ENCODE measurements at regions not wholly inside any gene's neighbourhood (a gene's known extent, or its start where the extent isn't known, plus 50 kb on each side); places are given as distances from the start of the nearest gene placed in this dataset.
"Not testable (repeated sequence)": the region's sequence is repeated elsewhere in the genome, so short reads cannot be mapped to it uniquely, and the experiment has no call there.

GRCh38 chr18:15060279-15060880 is 312.4 kb downstream of the ANKRD30B start:
- Histone ChIP-seq H3K4me3 (ENCODE audit: insufficient read depth, low read length, poor library complexity, severe bottlenecking) (peak overlapping the region; percentile 12), H3K4me2 (ENCODE audit: low read depth, low read length, poor library complexity, severe bottlenecking) (peak overlapping the region; percentile 49)
- not testable (repeated sequence) for H3F3A ChIP-seq (ENCODE audit: insufficient read depth); H3K27ac ChIP-seq (ENCODE audit: low read depth, low read length); H3K36me3 ChIP-seq (ENCODE audit: low read length); H3K79me2 ChIP-seq (ENCODE audit: insufficient read depth, low read length); H3K9me3 ChIP-seq (ENCODE audit: insufficient read depth, low read length); H4K20me1 ChIP-seq (ENCODE audit: low read depth, low read length); H3K9me2 ChIP-seq (replicated peaks; ENCODE audit: insufficient read depth, low read length); H3K9ac ChIP-seq (ENCODE audit: low read length); H2AFZ ChIP-seq (ENCODE audit: low read depth, low read length, severe bottlenecking); H3K27me3 ChIP-seq (ENCODE audit: low read length)

GRCh38 chr18:15061289-15061896 is 313.4 kb downstream of the ANKRD30B start:
- not testable (repeated sequence) for H4K20me1 ChIP-seq (ENCODE audit: low read depth, low read length); H3K9me2 ChIP-seq (replicated peaks; ENCODE audit: insufficient read depth, low read length); H3K36me3 ChIP-seq (ENCODE audit: low read length); H3F3A ChIP-seq (ENCODE audit: insufficient read depth); H3K27ac ChIP-seq (ENCODE audit: low read depth, low read length); H3K27me3 ChIP-seq (ENCODE audit: low read length); H3K79me2 ChIP-seq (ENCODE audit: insufficient read depth, low read length); H3K4me2 ChIP-seq (ENCODE audit: low read depth, low read length, poor library complexity, severe bottlenecking); H2AFZ ChIP-seq (ENCODE audit: low read depth, low read length, severe bottlenecking); H3K9ac ChIP-seq (ENCODE audit: low read length); H3K9me3 ChIP-seq (ENCODE audit: insufficient read depth, low read length); H3K4me3 ChIP-seq (ENCODE audit: insufficient read depth, low read length, poor library complexity, severe bottlenecking)

GRCh38 chr18:15066434-15066833 is 318.5 kb downstream of the ANKRD30B start:
- H4K20me1 ChIP-seq (ENCODE audit: low read depth, low read length); H3K4me3 ChIP-seq (ENCODE audit: insufficient read depth, low read length, poor library complexity, severe bottlenecking); H3K36me3 ChIP-seq (ENCODE audit: low read length); H2AFZ ChIP-seq (ENCODE audit: low read depth, low read length, severe bottlenecking); H3K9ac ChIP-seq (ENCODE audit: low read length); H3K27ac ChIP-seq (ENCODE audit: low read depth, low read length); H3K9me2 ChIP-seq (replicated peaks; ENCODE audit: insufficient read depth, low read length); H3K9me3 ChIP-seq (ENCODE audit: insufficient read depth, low read length); H3F3A ChIP-seq (ENCODE audit: insufficient read depth); H3K79me2 ChIP-seq (ENCODE audit: insufficient read depth, low read length); H3K27me3 ChIP-seq (ENCODE audit: low read length); H3K4me2 ChIP-seq (ENCODE audit: low read depth, low read length, poor library complexity, severe bottlenecking): not testable (repeated sequence)

GRCh38 chr18:15071311-15071710 is 323.3 kb downstream of the ANKRD30B start:
- H3K9me3 ChIP-seq (ENCODE audit: insufficient read depth, low read length); H3K79me2 ChIP-seq (ENCODE audit: insufficient read depth, low read length); H3K9me2 ChIP-seq (replicated peaks; ENCODE audit: insufficient read depth, low read length): not testable (repeated sequence)

More at GRCh38 chr18:15071311-15071710, 323.3 kb downstream of the ANKRD30B start:
- H3K4me3 ChIP-seq (ENCODE audit: insufficient read depth, low read length, poor library complexity, severe bottlenecking); H3K9ac ChIP-seq (ENCODE audit: low read length); H3K27me3 ChIP-seq (ENCODE audit: low read length); H3K4me2 ChIP-seq (ENCODE audit: low read depth, low read length, poor library complexity, severe bottlenecking); H3K36me3 ChIP-seq (ENCODE audit: low read length); H2AFZ ChIP-seq (ENCODE audit: low read depth, low read length, severe bottlenecking); H3F3A ChIP-seq (ENCODE audit: insufficient read depth); H3K27ac ChIP-seq (ENCODE audit: low read depth, low read length); H4K20me1 ChIP-seq (ENCODE audit: low read depth, low read length): not testable (repeated sequence)
